ENCODE measurements at regions not wholly inside any gene's neighbourhood (a gene's known extent, or its start where the extent isn't known, plus 50 kb on each side); places are given as distances from the start of the nearest gene placed in this dataset.
"Not testable (repeated sequence)": the region's sequence is repeated elsewhere in the genome, so short reads cannot be mapped to it uniquely, and the experiment has no call there.

GRCh38 chr9:117864385-117865057 lies 160.3 kb downstream of the TLR4 start:
- DNase-seq: no peak

GRCh38 chr9:117868594-117868993 lies 164.4 kb downstream of the TLR4 start:
- DNase-seq: no peak

GRCh38 chr9:117869287-117869686 lies 165.1 kb downstream of the TLR4 start:
- no peak for DNase-seq

GRCh38 chr9:117869712-117870111 lies 165.5 kb downstream of the TLR4 start:
- no peak for DNase-seq

- DNase-seq: no peak
Observed at GRCh38 chr9:117873664-117874063, 169.5 kb downstream of the TLR4 start.

GRCh38 chr9:117875886-117876285 lies 171.7 kb downstream of the TLR4 start:
- DNase-seq: no peak

GRCh38 chr9:117882171-117882570 lies 178.0 kb downstream of the TLR4 start:
- DNase-seq: no peak

- DNase-seq: no peak
Observed at GRCh38 chr9:117886616-117887015, 182.4 kb downstream of the TLR4 start.

GRCh38 chr9:117887383-117887782 lies 183.2 kb downstream of the TLR4 start:
- DNase-seq: no peak

- DNase-seq: no peak
Observed at GRCh38 chr9:117887941-117888340, 183.7 kb downstream of the TLR4 start.

GRCh38 chr9:117903453-117903852 lies 199.2 kb downstream of the TLR4 start:
- DNase-seq: no peak

GRCh38 chr9:117906763-117907162 lies 202.6 kb downstream of the TLR4 start:
- no peak for DNase-seq

GRCh38 chr9:117907420-117907819 lies 203.2 kb downstream of the TLR4 start:
- no peak for DNase-seq

GRCh38 chr9:117916291-117916690 lies 212.1 kb downstream of the TLR4 start:
- DNase-seq: no peak

GRCh38 chr9:117917873-117918272 lies 213.7 kb downstream of the TLR4 start:
- no peak for DNase-seq

- no peak for DNase-seq
Observed at GRCh38 chr9:117919538-117919937, 215.3 kb downstream of the TLR4 start.

- DNase-seq: no peak
Observed at GRCh38 chr9:117926031-117926658, 221.9 kb downstream of the TLR4 start.

GRCh38 chr9:117927354-117927753 lies 223.2 kb downstream of the TLR4 start:
- no peak for DNase-seq

GRCh38 chr9:117929868-117930267 lies 225.7 kb downstream of the TLR4 start:
- DNase-seq: no peak

GRCh38 chr9:117932585-117932984 lies 228.4 kb downstream of the TLR4 start:
- no peak for DNase-seq

GRCh38 chr9:117936185-117937130 lies 232.3 kb downstream of the TLR4 start:
- no peak for DNase-seq

GRCh38 chr9:117938086-117938485 lies 233.9 kb downstream of the TLR4 start:
- DNase-seq: no peak

GRCh38 chr9:117938896-117939295 lies 234.7 kb downstream of the TLR4 start:
- DNase-seq: no peak

- DNase-seq: not testable (repeated sequence)
Observed at GRCh38 chr9:117944750-117945149, 240.5 kb downstream of the TLR4 start.

All from NCI-H1417 treated with DMSO at 0.1 percent for 48 hours (cell line).